GM21619 (cell line): ENCODE measurements at regions not wholly inside any gene's neighbourhood (a gene's known extent, or its start where the extent isn't known, plus 50 kb on each side); places are given as distances from the start of the nearest gene placed in this dataset.

Experiments
- ATAC-seq: cut with Tn5 transposase; IDR thresholded peaks from one replicate; pipeline ENCODE4 v1.9.1; 2021; ENCODE audit not compliant: unreplicated experiment

GRCh38 chr11:81071606-81072005, 1630.8 kb upstream of the TENM4 start:
- ATAC-seq = no peak

- ATAC-seq = peak; percentile 61
Measured at GRCh38 chr11:81070948-81071347, 1630.1 kb upstream of the TENM4 start.

GRCh38 chr11:81059356-81059755, 1618.5 kb upstream of the TENM4 start:
- no peak for ATAC-seq

GRCh38 chr11:81052344-81053158, 1611.7 kb upstream of the TENM4 start:
- ATAC-seq = no peak

DNA sequence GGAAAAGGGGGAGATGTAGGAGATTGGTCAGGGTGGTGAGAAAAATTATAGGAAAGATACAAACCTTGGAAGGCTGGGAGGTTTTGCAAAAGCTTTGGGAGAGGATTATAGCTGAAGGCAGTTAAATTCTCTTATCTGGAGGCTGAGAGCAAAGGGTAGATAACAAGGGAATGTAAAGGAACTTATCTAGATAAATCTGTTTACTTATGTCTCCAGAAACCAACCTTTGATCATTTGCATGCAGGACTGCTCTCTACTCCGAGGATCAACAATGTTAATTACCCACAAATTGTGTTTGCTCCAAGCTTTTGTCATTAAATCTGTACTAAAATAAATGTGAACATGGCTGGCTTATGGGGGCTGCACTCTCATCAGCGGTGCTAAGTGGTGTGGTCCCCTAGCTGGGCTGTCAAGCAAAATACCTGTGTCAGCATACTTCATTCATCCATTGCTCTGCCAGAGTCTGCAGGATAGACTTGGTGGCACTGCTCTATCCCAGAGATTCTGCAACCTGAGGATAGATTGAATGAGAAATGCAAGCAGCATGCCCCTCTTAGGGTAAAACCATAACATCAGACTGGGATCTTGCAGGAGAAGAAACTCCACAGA, 1599.2 kb upstream of the TENM4 start:
- ATAC-seq = no peak

GRCh38 chr11:81036168-81036870, 1595.5 kb upstream of the TENM4 start:
- no peak for ATAC-seq

DNA sequence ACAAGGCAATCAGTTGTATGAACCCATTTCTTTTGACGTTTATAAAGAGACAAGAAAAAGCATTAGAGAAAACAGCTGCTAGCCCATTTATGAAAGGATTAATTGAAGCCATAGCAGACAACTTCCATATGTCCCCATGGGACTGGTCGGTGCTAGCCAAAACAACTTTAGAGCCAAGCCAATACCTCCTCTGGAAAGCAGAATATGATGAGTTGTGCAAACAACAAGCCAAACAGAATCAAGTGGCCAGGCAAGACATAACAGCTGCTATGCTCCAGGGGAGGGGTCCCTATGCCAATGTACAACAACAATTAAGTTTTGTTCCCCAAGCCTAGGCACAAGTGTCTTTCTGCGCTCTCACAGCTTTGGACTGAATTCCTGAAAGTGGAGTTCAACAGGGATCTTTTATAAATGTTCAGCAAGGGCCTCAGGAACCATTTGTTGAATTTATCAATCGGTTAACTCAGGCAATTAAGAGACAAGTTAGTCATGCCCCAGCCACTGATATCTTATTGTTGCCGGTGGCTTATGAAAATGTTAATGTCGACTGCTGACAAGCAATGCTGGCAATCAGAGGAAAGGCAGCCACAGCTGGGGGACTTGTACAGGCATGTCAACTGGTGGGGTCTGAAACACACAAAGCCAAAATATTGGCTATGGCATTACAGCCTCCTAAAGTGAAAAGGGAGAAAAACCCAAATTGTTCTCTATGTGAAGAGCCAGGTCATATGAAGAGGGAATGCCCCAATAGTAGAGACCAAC, 1593.1 kb upstream of the TENM4 start:
- no peak for ATAC-seq

DNA sequence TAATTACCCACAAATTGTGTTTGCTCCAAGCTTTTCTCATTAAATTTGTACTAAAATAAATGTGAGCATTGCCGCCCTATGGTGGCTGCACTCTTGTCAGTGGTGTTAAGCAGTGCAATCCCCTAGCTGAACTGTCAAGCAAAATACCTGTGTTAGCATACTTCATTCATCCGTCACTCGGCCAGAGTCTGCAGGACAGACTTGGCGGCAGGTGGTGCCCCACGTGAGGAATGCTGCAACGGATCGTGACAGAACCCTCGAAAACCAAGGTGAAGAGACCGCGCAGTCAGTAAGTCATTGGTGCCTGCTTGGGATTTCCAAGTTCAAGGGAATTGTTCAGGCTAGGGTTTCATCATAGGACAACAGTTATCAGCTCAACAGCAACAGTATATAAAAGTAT, 1592.1 kb upstream of the TENM4 start:
- no peak for ATAC-seq

- no peak for ATAC-seq
Measured at GRCh38 chr11:81030186-81030585, 1589.4 kb upstream of the TENM4 start.

DNA sequence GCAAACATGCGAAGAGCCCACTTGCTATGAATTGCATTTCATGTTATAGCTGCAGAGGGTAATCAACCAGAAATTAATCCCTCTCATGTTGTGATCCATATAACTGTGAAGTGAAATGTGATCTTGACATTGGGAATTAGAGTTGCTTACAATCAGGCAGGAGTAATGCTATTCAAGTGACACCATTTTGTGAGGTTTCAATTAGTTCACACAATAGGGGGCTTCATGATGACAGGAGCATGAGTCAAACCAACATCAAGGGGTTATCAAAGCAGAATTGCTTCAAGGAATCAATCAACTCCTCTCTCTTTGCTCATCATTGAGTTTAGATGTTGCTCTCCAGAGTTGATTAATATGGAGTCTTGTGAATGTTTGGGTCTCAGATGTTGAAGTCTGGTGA, 1585.2 kb upstream of the TENM4 start:
- no peak for ATAC-seq

GRCh38 chr11:81022057-81022456, 1581.2 kb upstream of the TENM4 start:
- no peak for ATAC-seq

- no peak for ATAC-seq
Measured at GRCh38 chr11:81010631-81011030, 1569.8 kb upstream of the TENM4 start.

DNA sequence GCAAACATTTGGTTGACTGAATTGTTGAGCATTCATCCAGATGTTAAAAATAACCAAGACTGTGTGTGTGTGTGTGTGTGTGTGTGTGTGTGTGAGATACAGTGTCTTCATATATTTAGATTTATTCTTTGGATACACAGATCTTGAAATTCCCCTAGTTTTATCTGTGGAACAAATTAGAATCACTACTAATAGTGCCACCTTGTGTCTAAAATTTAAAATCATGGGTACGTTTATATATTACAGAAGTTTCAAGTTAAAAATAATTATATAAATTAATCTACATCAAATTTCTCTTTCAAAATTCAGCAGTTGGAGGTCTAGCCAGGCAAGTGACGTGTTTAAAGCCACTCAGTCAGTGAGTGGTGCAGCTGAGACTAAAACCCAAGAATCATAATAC, 1566.2 kb upstream of the TENM4 start:
- ATAC-seq = no peak

GRCh38 chr11:81005595-81005994, 1564.8 kb upstream of the TENM4 start:
- peak; percentile 84 for ATAC-seq

DNA sequence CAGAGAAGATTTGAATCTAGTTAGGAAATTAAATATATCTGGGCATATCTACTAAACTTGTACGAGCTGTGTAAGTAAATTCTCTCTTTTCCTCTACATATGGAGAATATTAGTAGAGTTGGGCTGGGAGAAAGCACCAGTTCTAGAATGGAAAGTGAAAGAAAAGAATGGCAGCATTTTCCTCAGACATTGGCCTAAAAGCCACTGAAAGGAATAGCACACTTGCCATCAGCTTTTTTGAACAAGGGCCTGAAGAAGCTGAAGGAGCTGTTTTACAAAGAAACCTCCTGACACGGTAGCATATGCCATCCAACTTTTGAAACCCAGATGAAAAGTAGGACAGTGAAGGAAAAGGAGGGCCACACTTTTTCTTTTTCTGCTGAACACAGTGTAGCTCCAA, 1563.7 kb upstream of the TENM4 start:
- no peak for ATAC-seq

- ATAC-seq = no peak
Measured at GRCh38 chr11:81002374-81002773, 1561.5 kb upstream of the TENM4 start.

DNA sequence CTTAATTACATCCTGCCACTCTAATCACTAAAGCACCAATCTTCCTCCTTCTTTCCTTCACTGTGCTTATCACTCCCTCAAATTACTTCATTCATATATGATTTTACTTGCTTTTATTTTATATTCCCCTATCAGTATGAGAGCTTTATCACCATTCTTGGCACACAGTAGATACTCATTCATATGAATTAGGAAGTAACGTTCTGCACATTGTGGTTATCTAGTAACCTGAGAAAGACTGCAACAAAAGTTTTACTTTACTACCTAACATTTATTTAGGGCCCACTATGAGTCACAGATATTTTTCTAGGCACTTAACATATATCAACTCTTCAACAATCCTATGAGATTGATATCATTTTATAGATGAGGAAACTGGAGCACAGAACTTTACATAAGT, 1559.9 kb upstream of the TENM4 start:
- ATAC-seq = no peak

DNA sequence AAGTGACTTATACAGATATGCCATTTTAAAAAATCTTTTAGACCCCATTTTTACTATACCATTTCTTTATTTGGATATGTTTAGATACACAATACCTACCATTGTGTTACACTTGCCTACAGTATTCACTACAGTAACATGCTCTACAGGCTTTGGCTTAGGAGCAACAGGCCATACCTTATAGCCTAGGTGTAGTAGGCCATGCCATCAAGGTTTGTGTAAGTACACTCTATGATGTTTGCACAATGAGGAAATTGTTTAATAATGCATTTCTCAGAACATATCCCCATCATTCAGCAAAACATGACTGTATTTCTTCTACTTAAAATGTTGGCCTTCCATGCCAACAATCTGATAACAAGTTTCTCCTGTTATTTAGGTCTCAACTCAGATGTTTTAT, 1559.5 kb upstream of the TENM4 start:
- no peak for ATAC-seq

DNA sequence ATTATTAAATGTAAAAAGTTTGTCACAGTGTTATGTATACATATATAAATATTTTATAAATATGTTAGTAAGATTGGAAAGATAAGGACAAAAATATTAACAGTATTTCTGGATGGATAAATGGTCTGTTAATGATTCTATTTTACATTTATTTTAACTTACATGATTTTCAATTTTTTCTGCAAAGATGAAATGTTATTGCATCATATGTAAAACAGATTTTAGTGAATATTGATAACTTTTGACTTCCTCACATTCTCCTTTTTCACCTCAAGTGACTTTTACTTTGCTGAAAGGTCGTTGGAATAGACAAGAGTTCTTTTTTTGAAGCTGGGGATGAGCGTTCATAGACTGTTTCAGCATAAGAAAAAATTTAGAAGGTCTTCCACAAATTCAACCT, 1554.7 kb upstream of the TENM4 start:
- no peak for ATAC-seq

- ATAC-seq = no peak
Measured at GRCh38 chr11:80993536-80993935, 1552.7 kb upstream of the TENM4 start.

GRCh38 chr11:80990885-80991284, 1550.1 kb upstream of the TENM4 start:
- no peak for ATAC-seq
